ENCODE measurements at regions not wholly inside any gene's neighbourhood (a gene's known extent, or its start where the extent isn't known, plus 50 kb on each side); places are given as distances from the start of the nearest gene placed in this dataset.

DNA sequence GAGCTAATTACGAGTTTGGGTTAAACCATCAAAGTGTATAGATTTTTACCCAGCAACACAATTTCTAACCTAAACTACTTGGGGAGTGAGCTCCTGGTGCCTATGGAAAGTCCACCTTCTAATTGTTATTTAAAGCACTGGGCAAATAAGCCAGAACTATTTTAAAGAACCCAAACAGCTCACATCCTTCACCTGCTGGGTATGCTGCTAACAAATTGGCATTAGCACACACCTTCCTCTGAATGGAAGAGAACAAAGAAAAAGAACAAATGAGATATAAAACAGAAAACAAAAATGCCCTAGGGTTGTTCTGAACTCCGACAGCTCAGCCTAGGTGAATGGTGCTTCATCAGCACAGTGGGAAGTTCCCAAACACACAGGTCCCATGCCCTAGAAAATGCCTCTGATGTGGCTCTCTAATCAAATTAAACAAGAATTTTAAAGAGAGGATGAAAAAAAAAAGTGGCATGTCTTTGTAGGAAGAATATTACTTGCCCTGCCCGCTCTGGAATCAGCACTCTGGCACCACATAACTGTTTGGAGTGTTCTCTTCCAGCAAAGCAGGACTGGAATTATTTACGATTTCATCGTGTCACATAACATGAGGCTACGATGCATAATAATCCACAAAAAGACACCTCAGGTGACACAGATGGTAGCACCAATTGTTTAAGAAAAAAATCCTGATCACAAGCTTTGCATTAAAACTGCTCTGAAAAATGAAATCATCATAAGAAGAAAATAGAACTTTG is 334.4 kb downstream of the GBE1 start:
- no peak overlapping the region for H3K4me3 ChIP-seq (ENCODE audit: low read depth, low read length)
- TF ChIP-seq, protein P1, sequence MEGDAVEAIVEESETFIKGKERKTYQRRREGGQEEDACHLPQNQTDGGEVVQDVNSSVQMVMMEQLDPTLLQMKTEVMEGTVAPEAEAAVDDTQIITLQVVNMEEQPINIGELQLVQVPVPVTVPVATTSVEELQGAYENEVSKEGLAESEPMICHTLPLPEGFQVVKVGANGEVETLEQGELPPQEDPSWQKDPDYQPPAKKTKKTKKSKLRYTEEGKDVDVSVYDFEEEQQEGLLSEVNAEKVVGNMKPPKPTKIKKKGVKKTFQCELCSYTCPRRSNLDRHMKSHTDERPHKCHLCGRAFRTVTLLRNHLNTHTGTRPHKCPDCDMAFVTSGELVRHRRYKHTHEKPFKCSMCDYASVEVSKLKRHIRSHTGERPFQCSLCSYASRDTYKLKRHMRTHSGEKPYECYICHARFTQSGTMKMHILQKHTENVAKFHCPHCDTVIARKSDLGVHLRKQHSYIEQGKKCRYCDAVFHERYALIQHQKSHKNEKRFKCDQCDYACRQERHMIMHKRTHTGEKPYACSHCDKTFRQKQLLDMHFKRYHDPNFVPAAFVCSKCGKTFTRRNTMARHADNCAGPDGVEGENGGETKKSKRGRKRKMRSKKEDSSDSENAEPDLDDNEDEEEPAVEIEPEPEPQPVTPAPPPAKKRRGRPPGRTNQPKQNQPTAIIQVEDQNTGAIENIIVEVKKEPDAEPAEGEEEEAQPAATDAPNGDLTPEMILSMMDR (IDR thresholded peaks at IDR 0.05; ENCODE audit: insufficient read depth, low read depth, low read length): no peak
- DNase-seq (ENCODE audit: low read depth): no peak

DNA sequence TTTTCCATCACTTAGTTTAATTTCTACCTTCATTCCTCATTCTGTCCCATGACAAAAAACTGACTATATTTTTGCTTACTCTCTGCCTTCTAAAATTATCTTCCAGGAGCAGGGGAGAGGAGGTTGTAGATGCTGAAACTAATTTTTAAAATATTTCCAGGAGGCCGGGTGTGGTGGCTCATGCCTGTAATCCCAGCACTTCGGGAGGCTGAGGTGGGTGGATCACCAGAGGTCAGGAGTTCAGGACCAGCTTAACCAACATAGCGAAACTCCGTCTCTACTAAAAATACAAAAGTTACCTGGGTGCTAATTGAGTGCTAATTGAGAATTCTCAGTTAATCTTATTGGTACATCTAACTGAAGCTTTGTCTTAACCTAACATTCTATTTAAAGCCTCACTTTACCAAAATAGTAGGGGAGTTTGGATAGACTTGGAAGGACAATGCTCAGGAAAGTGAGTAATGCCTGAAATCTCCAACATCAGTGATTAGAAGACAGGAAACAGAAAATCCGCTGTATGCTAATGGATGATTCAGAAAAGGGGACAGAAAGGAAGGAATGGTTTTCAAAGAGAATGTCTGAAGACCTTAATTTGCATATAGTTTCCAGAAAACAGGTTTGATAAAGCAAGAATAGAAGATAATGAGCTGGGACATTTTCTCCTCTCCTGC is 336.1 kb downstream of the GBE1 start:
- no peak overlapping the region for H3K4me3 ChIP-seq (ENCODE audit: low read depth, low read length)
- DNase-seq (ENCODE audit: low read depth): no peak
- TF ChIP-seq, protein P1 (IDR thresholded peaks at IDR 0.05; ENCODE audit: insufficient read depth, low read depth, low read length): no peak

DNA sequence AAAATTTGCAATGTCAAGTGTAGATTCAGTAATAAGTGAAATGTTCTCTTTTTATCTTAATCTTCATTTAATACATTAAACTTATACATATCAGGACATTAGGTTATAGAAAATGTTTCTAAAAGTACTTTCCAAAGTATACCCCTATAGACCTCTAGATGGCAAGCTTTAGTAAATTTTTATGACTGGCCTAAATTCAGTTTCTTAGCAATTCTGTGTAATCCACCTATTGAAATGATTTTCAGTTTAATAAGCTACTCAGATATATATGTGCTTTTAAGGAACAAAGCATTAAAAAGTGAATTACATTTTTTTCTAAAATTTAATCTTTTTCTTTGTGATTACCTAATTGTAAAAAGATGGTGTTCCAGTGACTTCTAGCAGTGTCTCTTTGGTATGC is 342.2 kb downstream of the GBE1 start:
- H3K4me3 ChIP-seq (ENCODE audit: low read depth, low read length): no peak overlapping the region
- TF ChIP-seq, protein P1 (IDR thresholded peaks at IDR 0.05; ENCODE audit: insufficient read depth, low read depth, low read length): peak; percentile 43
- DNase-seq (ENCODE audit: low read depth): peak; percentile 24

DNA sequence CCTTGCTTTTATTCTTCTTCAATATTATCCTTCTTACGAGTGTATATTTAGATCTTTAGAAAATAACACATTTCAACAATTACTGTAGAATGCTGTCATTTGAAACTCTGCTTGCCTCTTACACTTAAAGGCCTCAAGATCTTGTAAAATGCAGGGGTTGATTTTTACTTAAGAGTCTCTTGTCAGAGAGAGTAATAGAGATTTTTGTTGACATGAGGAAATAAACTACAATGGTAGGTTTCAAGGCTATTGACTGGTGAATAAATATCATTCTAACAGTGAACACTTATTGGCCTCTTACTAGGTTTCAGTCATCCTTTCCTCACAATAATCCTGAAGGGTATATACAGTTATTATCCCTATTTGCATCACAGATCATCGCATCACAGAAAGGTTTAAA is 344.6 kb downstream of the GBE1 start:
- TF ChIP-seq, protein P1 (IDR thresholded peaks at IDR 0.05; ENCODE audit: insufficient read depth, low read depth, low read length): no peak
- H3K4me3 ChIP-seq (ENCODE audit: low read depth, low read length): no peak overlapping the region
- DNase-seq (ENCODE audit: low read depth): no peak

DNA sequence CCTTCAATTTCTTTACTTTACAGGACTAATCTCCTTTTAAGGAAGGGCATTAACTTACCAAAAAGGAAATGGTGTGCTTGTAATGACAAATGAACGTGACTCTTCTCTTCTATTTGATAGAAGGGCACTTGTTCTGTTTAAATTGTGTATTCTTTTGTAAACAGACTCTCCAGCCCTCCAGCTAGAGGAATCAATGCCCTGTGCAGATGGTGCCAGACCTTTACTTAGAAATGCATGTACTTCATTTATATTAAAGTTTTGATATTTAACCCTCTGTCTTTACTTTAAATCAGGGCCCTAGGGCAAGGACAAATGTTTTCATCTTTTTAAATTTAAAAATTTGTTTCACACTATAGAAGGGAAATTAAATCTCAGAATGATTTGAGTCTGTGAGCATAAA is 355.1 kb downstream of the GBE1 start:
- TF ChIP-seq, protein P1 (IDR thresholded peaks at IDR 0.05; ENCODE audit: insufficient read depth, low read depth, low read length): no peak

DNA sequence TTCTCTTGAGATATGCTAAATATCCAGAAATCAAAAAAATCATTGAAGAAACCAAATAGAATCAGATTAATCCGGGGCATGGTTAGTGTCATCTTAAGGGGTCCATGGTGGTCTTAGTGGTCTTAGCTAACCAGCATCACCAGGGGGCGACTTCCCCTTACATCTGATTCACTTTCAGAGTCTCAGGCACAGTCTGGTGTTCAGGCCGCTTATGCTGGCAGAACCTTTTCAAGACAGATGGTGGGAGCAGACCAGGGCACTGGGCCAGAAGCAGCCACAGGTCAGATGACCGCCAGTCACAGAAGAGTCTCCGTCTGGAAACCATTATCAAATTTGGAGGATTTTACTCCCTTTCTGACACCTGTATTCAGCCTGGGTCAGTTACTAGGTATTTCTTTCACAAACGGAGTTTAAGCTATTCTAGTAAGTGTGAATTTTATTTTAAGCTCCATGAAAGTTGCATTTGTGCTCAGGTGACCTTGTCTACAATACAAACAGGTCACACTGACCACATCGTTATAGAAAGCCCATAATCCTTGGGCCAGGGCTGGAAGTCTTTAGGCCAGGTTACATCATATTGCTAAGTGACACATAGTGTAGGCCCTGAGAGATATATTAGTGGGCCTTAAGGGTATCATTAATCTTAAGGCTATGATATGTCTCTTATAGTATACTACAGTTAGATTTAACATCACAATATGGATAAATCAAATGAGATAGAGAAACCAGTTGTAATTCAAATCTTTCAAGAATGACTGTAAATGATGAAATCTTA is 365.5 kb downstream of the GBE1 start:
- no peak overlapping the region for H3K4me3 ChIP-seq (ENCODE audit: low read depth, low read length)
- TF ChIP-seq, protein P1 (IDR thresholded peaks at IDR 0.05; ENCODE audit: insufficient read depth, low read depth, low read length): no peak
- no peak for DNase-seq (ENCODE audit: low read depth)

More for the DNA sequence above, 355.1 kb downstream of the GBE1 start:
- no peak for DNase-seq (ENCODE audit: low read depth)
- no peak overlapping the region for H3K4me3 ChIP-seq (ENCODE audit: low read depth, low read length)

Measured in fibroblast of villous mesenchyme (primary cell).